HG03432 (cell line): ENCODE measurements at regions not wholly inside any gene's neighbourhood (a gene's known extent, or its start where the extent isn't known, plus 50 kb on each side); places are given as distances from the start of the nearest gene placed in this dataset.
A peak's percentile ranks its signal among the peaks of the same experiment; 100 is the strongest.

Experiments
- ATAC-seq: cut with Tn5 transposase; IDR thresholded peaks from one replicate; pipeline ENCODE4 v1.9.1; 2021; ENCODE audit warnings: mild to moderate bottlenecking, moderate library complexity; ENCODE audit not compliant: unreplicated experiment

DNA sequence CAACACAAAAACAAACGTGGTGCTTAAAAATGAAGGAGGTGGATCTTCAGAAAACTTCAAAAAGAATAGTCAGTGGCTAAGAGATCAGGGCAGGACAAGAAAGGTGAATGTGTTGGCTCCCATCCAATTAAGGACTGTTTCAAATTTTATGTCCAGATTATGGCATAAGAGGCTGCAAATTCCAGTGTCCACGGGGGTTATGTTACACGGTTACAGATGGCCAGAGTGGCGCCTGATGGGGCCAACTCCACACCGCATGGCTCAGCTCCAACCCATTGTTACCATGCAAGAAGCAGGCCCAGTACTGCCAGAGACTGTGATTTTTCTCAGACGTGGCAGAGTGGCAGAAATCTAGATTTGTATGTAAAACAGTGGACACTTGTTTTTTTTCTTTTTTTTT lies 168.4 kb upstream of the TENM3 start:
- ATAC-seq: no peak

DNA sequence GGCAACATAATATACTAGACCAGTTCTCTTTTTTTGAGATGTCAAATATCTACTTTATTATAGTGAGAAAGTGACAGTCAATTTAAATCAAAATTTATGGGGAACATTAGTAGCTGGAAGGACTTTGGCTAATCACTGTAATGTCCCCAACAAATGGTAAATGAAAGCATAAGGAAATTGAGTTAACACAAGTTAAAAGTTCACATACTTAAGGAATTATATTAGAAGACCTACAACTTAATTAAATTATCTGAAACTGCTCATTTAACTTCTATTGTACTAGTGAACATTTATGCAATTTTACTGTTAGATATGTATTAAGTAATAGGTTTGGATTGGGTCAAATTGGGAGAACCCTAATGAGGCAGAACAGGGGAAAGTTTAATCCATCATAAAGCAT lies 160.3 kb upstream of the TENM3 start:
- no peak for ATAC-seq

DNA sequence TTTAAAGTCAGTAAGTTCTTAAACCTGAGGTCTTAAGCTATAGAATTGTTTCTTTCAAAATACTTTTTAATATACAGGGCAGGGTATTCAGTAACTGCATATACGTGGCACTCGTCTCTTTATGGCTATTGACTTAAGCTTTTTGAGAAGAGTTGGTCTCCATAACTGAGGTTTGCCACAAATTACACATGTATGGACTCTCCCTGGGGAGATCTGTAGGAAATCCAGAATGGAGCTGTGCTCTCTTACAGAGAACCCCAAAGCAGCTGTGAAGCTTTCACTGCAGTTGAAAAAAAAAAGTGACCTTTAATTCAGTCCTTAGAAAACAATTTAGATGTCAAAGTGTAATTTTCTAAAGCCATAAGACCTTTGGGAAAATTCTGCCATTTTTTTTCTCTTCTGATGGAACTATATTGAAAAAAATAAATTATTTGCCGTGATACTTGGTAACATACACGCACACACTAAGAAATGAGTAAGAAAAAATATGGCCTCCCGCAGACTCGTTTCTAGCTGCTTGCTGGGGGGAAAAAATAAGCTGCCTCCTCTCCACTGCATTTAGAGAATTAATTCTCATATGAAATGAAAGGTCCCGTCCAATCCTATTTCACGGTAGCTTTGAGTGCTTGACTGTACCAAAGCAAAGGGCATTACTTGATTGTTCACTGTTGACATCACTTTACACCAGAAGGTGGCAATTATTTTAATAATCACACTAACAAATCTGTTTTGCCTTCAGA lies 159.4 kb upstream of the TENM3 start:
- no peak for ATAC-seq

DNA sequence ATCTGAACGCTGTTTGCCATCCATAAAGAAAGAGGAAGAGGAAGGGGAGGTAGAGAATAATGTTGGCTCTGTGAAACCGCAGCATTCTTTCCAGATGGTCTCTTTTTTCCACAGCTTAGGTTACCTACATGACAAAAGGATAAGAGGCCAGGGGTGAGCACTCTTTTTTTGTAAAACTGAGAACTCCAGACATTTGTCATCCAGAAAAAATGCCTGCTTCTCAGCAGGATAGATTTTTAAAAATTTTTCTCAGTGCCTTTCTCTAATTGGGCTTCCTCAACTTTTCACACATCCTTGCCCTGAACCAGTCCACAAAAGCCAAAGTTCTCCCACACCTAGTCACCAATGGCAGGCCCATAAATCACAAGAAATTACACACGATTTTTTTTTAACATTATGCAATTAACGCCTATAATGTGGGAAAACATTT lies 158.1 kb upstream of the TENM3 start:
- no peak for ATAC-seq

DNA sequence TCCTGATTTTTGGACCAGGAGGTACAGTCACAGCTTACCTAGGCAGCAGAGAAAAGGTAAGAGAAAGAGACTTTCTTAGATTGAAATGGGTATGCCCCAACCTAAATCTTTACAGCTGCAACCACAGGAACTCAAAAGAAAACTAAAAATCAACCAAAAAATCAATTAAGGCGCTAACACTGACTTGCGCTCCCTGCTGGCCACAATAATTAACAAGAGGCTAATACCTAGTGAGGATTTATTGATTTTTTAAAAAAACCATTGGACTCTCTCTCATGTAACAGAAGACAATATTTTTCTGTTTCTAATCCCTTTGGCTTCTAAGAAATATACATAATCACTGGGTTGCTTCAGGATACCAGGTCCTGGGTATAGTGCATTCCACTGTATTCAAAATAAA lies 153.9 kb upstream of the TENM3 start:
- peak; percentile 59 for ATAC-seq

DNA sequence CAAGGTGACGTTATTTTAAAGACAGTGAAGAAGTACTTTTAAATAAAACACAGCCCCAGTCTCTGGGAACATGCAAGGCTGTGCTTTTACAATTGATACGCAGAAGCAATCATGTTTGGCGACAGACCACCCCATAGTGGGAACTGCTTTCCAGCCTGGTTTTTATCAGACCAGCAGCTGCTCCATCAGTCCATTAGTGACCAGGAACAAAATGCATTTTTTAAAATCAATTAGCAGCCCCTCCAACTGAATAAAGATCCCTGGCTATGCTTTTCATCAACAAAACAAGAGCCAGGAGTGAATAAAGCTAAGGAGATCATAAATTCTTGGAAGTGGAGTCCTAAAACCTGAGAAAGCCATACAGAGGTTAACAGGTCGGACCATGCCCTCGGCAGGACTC lies 153.0 kb upstream of the TENM3 start:
- no peak for ATAC-seq

DNA sequence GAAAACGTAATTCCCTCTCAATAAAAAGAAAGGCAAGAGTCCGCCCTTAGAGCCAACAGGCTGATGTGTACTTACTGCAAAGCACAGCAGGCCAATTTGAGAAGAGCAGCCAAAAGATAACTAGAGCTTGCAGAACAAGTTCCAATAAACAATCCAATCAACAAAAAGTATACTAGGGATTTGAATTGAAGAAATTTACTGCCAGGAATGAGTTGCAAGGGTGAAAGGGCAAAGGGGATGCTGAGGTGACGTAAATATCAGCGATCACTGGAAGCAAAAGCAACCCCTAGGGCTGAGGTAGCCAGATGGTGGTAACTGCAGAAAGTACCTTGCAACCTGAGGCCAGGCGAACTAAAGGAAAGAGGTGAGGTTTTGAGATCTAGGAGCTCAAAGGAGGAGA lies 152.1 kb upstream of the TENM3 start:
- ATAC-seq: no peak

DNA sequence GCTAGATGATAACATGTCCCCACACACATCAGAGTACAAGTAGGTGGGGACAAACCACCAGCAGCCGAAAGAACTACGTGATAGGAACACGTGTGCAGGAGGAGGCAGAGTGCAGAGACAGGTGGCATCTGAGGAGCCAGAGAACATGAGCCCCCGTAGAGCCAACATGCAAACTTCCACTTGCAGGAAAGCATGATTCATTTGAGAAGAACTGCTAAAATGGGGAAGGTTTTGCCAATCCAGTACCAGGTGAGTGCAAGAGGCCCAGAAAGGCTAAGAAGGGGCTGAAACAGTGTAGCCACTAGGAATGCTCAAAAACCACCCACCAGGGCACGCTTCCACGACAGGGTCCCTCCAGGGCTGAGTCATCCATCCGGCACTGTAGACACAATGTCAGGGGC lies 149.8 kb upstream of the TENM3 start:
- no peak for ATAC-seq

DNA sequence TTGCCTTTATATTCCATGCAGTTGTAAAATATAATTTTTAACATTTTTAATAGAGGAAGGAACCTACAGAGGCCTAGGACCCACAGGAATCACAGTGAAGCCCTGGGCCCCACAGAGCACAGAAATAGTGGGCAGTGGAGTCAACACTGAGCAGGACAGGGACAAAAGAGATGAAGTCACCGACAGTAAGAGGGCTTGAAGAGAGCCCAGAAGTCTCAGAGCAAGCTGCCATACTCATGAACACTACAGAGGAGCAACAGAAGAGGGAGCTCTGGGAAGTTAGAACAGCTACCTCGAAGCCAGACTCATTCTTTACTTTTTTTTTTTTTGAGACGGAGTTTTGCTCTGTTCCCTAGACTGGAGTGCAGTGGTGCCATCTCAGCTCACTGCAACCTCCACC lies 149.3 kb upstream of the TENM3 start:
- ATAC-seq: no peak

DNA sequence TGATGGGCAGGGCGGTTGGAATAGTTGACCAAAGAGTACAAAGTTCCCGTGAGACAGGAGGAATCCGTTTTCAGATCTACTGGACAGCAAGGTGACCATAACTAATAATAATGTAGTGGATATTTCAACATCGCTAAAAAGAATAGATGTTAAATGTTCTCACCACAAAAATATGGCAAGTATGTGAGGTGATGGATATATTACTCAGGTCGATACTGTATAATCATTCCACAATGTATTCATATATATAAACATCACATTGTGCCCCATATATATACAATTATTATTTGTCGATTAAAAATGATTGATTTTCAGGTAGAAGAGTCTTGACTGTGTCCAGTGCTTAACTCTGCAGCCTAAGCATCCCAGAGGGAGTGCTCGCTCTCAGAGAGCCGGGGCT lies 141.6 kb upstream of the TENM3 start:
- ATAC-seq: no peak

DNA sequence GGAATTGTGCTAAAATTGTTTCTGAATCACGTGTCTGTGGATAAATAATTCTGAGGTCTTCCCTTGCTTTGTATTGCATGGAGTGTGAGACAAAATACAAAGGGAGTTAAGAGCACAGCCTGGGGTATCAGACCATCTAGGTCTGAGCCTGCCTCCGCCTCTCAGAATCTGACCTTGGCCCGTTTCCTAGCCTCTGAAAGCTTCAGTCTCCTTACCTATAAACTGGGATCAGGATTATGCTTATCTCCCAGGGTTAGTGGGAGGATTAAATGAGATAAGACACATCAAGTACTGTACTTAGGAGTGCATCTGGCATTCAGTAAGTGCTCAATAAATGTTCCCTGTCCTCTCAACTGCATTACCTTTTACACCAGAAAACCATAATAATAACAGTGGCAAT lies 140.6 kb upstream of the TENM3 start:
- no peak for ATAC-seq

DNA sequence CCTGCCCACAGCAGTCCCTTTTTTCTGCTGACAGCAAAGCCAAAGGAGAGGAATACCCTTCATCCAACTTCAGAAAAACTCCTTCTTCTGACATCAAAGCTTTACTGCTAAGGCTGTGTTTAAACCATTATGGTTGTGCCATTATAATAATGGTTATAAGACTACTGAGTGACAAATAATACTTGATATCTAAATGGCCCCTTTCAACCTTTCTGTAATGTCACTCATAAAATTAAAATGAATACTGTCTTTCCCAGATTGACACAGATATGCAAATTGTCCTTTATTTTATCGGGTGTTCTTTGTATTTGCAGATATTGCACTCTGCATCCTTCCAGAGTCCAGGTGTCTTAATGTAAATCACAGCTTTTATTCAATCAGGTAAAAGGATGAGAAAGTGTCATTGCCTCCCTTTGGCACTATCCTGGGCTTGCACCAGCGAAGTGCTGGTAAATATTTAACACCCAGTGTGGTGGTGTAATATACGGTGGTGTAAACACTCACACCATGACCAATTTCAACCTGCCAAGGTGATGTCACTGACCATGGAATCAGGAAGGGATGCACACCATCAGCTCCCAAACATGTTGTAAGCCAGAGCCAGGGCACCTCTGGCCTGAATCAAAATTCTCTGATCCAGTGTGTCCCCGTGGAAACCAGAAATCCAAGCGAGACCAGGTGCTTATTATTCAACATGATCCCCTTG lies 139.4 kb upstream of the TENM3 start:
- ATAC-seq: no peak

DNA sequence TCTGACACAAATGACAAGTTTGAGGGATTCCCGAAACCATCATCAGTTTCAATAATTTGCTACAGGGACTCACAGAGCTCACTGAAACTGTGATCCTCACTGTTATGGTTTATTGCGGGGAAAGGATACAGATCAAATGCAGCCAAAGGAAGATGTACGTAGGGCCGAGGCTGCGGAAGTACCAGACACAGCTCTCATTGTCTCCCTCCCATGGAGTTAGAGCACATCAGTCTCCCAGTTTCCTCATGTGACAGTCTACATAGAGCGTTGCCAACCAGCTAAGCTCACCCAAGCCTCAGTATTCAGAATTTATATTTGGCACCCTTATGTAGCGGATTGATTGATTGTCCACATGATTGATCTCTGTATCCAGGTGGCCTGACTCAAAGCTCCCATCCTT lies 137.8 kb upstream of the TENM3 start:
- no peak for ATAC-seq

DNA sequence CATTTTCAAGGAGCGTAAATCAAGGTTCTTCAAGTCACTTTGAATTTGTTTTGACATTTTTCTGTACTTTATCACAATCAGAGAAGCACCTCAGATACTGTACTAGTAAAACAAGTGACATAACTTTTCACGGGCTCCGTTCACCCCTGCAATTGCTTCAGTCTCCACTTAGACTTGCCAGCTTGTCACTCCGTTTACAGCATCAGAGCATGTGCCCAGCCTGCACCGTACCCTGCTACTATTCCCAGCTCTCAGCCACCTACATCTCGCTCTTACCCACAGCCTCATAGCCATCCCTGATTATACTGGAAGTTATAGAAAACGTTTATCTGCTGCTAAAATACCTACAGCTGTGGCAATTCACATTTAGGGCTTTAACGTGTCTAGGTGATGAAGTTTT lies 135.3 kb upstream of the TENM3 start:
- no peak for ATAC-seq

DNA sequence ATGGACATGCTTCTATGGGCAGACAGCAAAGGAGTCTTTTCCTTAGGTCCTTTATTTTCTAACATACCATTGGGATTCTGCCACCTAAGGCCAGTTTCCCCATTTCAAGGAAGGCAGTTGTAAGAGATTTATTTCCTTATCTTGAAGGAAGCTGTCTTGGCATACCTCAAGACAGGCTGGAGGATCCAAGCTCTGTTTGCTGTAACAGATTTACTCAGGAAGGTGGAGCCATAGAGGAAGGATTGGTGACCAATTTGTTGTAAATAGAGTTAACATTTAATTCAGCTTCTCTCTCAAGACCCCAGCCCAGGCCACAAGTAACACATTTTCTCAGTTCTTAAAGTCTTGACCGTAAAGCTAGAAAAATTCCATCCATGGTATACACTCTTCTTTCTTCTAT lies 131.6 kb upstream of the TENM3 start:
- no peak for ATAC-seq

DNA sequence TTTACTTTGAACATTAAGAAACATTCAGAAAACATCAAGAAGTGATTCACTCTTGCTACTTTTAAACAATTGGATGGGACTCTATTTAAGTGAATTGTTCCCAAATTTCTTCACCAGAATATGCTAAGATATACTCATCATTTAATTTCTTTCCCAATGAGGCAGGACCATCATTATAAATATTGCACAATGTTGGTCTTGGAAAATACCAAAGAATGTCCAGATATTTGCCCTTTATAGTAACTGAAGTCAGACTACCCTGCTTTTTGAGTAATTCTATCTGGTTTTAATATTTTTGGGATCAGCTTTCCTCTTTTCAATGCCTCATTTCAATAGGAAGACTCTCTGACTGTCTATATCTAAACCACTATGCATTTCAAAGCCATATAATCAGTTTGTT lies 129.4 kb upstream of the TENM3 start:
- no peak for ATAC-seq

DNA sequence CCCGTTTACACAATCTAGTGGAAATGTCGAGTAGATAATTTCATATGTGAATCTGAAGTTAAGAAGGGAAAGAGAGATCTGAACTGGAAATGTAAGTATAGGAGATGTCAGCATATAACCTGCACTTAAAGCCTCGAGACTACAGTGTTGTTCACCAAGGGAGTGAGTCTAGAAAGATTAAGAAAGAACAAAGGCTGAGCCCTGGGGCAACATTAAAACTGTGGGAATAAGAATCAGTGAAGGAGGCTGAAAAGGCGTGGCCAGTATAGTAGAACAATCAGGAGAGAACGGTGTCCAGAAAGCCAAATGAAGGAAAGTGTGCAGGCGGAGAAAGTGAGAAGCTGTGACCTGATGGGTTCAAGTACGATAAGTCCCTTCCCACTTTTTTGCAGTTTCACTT lies 118.8 kb upstream of the TENM3 start:
- ATAC-seq: no peak

DNA sequence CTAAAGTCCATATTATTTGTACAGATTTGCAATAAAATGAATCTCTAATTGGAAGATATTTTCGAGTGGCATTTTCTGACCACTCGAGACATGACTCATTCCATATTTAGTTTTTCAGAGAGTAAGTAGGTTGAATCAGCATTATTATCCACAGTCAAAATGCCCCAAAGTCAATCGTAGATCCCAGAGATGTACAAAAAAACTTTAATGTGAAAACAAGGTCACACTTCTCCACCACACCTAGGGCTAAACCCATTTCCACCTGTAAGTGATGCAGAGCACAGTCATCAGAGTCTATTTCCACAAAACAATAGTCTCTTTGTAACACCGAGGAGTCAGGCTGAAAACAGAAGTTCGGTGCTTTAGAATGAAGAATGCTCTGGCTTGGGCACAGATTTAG lies 117.1 kb upstream of the TENM3 start:
- no peak for ATAC-seq

DNA sequence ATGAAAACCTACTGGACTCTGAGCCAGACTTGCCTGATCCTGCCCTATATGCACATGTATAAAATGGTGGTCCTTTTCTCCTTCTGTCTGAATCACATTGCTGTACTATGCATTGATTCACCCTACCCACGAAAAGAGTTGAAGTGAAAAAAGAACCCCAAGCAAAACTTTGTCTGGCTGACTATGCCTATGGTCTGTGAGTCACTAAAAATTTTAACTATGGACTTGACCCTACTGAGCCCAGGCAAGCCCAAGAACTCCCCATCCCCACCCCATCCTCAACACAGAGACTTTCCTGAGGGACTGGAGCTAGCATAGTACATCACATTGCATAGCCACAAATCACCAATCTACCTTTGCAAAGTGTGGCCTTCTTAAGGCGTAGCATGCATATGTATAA lies 116.6 kb upstream of the TENM3 start:
- ATAC-seq: no peak

DNA sequence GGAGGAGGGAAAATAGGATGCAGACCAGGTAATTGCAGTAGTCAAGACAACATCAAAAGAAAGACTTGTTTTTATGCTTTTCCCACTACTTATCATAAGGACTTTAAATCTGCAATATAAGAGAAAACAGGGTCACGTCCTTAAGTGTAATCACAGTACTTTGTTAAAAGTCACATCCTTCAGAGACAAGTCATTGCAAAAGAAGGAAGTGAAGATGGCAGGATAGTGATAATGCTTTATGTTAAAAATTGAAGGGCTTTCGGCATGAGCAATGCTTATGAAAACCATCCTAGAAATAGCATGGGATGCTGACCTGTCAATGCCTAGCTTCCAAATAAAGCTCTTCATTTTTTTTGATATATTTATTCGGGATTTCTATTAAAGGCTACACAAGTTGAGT lies 110.2 kb upstream of the TENM3 start:
- ATAC-seq: no peak

DNA sequence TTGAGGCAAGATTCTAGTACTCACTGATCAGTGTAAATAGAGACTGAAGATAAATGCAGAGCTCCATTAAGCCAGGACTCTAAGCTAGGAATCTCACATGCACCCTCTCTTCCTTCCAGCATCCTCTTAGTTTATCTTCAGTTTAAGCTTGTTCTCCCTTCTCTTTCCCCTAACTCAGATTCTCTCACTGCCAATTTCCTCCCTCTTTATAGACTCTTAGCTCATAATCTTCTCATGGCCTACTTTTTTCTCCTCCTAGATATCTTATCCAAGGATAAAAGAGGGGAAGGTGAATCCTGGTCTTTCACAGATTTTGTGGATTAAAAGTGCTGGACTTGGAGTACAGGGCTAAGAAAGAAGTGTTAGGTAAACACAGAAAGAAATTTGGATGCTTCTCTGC lies 108.9 kb upstream of the TENM3 start:
- ATAC-seq: no peak

DNA sequence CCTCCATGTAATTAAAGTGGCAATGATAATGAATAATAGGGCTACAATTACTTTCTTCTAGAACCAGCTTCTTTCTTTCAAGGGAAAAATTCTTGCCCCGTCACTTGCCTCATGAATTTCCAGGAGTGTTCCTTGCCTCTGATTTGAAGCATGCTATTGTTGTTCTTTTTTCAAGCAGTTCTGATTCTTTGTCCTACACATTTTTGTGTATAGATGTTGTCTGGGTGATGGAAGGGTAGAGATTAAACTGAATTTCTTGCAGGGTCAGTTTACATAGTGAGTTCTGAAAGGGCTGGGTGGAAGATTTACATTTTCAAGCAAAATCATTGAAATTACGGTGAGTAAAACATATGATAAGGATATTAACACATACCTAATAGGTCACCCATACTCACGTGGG lies 107.0 kb upstream of the TENM3 start:
- ATAC-seq: no peak

DNA sequence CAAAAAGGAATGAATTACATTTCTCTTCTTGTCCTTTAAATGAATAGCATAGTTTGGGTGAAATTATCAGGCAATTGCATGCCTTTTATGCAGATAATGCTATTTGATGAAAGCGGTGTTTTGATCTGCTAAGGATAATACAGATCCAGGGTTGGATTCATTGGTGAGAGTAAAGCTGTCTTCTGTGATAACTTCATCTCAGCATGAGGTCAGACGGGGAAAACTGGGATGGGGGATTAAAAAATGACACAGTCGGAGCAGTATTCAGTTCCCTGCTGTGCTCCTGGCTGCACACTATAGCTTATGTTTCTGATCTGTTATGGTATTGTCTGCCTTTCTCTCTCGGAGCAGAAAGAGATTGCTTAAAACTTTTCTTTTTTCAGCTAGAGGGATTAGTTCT lies 105.9 kb upstream of the TENM3 start:
- no peak for ATAC-seq
